AG09309 (cell line): ENCODE measurements at regions not wholly inside any gene's neighbourhood (a gene's known extent, or its start where the extent isn't known, plus 50 kb on each side); places are given as distances from the start of the nearest gene placed in this dataset.

ENCODE experiments used
- DNase-seq: peaks from one replicate; pipeline ENCODE4 v3.0.0-alpha.2; 2010; ENCODE audit warnings: low read depth
- H3K4me3 ChIP-seq: 2 replicates; pipeline ENCODE4 v1.5.1; 2011; ENCODE audit warnings: mild to moderate bottlenecking, low read depth, low read length, moderate library complexity; ENCODE audit not compliant: control insufficient read depth
- TF ChIP-seq, protein P1 (sequence below): IDR thresholded peaks from 2 replicates; pipeline ENCODE4 v1.5.1; 2011; ENCODE audit warnings: mild to moderate bottlenecking, low read depth, low read length, inconsistent platforms; ENCODE audit not compliant: insufficient read depth, control insufficient read depth; ENCODE audit errors: missing control alignments

- no peak for DNase-seq
- H3K4me3 ChIP-seq: no peak overlapping the region
These were observed 102.4 kb downstream of the CCT6B start for GRCh38 chr17:34858591-34859565.

DNA sequence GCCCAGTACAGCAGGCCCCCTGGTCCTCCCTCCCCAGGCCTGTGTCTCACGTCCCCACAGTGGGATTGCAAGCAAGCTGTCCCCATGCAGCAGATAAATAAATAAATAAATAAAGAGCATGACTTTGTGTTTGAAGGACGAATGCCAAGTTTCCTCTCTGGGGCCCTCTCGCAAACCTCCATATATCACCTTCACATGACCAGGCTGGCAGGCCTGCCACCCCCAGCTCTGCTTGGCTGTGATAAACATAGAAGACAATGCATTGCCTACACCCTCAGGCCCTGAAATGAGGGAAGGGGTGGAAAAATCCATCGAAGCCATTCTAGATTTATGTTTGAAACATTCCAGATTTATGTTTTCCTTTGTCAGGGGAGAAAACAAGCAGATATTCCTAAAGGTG lies 107.3 kb downstream of the CCT6B start:
- TF ChIP-seq, protein P1, sequence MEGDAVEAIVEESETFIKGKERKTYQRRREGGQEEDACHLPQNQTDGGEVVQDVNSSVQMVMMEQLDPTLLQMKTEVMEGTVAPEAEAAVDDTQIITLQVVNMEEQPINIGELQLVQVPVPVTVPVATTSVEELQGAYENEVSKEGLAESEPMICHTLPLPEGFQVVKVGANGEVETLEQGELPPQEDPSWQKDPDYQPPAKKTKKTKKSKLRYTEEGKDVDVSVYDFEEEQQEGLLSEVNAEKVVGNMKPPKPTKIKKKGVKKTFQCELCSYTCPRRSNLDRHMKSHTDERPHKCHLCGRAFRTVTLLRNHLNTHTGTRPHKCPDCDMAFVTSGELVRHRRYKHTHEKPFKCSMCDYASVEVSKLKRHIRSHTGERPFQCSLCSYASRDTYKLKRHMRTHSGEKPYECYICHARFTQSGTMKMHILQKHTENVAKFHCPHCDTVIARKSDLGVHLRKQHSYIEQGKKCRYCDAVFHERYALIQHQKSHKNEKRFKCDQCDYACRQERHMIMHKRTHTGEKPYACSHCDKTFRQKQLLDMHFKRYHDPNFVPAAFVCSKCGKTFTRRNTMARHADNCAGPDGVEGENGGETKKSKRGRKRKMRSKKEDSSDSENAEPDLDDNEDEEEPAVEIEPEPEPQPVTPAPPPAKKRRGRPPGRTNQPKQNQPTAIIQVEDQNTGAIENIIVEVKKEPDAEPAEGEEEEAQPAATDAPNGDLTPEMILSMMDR: no peak
- no peak overlapping the region for H3K4me3 ChIP-seq
- no peak for DNase-seq

More at GRCh38 chr17:34858591-34859565, 102.4 kb downstream of the CCT6B start:
- TF ChIP-seq, protein P1: no peak

DNA sequence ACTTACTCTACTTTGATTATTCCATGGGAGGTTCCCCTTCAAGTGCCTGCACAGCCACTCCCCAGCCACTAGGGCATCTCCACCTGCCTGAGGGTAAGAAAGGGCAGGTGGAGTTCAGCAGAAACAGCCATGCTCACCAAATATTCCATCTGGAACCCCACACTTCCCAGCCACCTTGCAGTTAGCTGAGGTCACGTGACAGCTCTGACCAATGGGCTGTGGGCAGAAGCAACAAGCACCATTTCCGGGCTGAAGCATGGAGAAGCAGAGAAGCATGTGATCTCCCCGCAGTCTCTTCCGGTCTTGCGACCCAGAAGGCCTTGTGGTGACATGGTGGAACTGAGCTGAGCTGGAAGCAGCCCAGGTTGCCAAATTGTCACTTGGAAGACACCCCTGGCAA lies 108.6 kb downstream of the CCT6B start:
- no peak overlapping the region for H3K4me3 ChIP-seq
- TF ChIP-seq, protein P1: no peak
- no peak for DNase-seq

DNA sequence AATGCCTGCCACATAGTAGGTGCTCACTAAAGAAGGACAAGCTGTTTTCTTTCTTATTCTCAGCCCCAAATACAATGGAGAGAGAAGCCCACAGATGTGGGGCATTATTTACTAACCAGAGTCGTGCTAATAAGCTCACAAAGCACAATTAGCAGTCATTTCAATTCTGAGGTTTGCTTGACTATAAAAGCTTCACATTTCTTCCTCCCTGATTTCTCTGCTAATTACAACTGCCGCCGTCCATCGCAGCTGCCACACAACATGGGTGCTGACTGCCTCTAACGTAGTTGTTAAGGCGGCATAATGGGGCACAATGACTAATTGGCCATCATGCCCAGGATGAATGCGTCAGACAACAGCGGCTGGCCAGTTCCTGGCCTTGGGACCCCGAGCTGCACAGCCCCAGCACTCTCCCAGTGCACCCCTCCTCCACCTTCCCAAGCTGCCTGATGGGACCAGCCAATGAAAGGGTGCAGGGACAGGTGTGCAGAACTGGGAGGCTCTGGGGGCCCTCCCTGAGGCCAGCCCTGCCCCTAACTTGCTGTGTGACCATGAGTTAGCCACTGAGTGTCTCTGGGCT lies 109.2 kb downstream of the CCT6B start:
- H3K4me3 ChIP-seq: no peak overlapping the region
- no peak for DNase-seq
- TF ChIP-seq, protein P1: no peak

GRCh38 chr17:34850964-34851363 lies 110.3 kb downstream of the CCT6B start:
- no peak for DNase-seq
- H3K4me3 ChIP-seq: no peak overlapping the region
- TF ChIP-seq, protein P1: no peak

- TF ChIP-seq, protein P1: no peak
- H3K4me3 ChIP-seq: no peak overlapping the region
- DNase-seq: no peak
These were observed 111.2 kb downstream of the CCT6B start for GRCh38 chr17:34850023-34850422.
